GM21717 (cell line): ENCODE measurements at regions not wholly inside any gene's neighbourhood (a gene's known extent, or its start where the extent isn't known, plus 50 kb on each side); places are given as distances from the start of the nearest gene placed in this dataset.
"Not testable (repeated sequence)": the region's sequence is repeated elsewhere in the genome, so short reads cannot be mapped to it uniquely, and the experiment has no call there.

Experiments
- ATAC-seq: cut with Tn5 transposase; IDR thresholded peaks from one replicate; pipeline ENCODE4 v1.9.1; 2021; ENCODE audit warnings: mild to moderate bottlenecking, moderate library complexity; ENCODE audit not compliant: unreplicated experiment

- ATAC-seq = no peak
Observed at GRCh38 chr22:23501261-23501619, 78.8 kb downstream of the IGLL1 start.

DNA sequence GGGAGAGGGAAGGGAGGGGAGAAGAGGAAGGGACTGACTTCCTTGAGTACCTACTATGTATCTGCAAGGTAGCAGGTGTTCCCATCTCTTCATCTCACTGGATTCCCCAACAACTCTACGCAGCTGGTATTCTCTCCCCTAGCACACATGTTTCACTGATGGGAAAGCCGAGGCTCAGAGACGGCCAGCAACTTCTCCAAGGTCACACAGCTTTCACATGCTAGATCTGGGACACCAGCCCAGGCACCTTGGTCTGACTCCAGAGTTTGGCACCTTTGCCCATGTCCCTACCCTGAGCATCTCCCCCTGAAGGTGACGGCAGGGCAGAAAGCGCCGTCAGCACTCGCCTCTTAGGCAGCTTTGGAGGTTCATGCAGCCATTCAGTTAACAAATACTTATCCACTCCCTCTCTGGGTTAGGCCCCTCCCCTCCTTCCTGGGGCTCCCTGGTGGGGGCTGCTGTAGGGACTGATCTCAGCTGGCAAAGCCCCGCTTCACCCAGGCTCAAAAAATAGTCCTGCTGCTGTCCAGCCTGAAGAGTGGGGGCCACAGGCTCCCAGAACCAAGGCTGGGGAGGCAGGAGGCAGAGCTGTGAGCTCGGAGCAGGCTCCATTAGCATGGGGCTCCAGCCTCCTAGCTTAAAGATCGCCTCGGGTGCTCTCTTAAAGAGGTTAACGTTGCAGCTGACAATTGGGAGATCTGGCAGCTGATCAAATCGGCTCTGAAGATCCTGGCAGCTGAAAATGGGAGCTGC is 79.4 kb downstream of the IGLL1 start:
- ATAC-seq = no peak

- ATAC-seq = no peak
Observed at GRCh38 chr22:23499845-23500500, 80.1 kb downstream of the IGLL1 start.

GRCh38 chr22:23498811-23499798 is 81.0 kb downstream of the IGLL1 start:
- no peak for ATAC-seq

GRCh38 chr22:23497889-23498288 is 82.2 kb downstream of the IGLL1 start:
- not testable (repeated sequence) for ATAC-seq

DNA sequence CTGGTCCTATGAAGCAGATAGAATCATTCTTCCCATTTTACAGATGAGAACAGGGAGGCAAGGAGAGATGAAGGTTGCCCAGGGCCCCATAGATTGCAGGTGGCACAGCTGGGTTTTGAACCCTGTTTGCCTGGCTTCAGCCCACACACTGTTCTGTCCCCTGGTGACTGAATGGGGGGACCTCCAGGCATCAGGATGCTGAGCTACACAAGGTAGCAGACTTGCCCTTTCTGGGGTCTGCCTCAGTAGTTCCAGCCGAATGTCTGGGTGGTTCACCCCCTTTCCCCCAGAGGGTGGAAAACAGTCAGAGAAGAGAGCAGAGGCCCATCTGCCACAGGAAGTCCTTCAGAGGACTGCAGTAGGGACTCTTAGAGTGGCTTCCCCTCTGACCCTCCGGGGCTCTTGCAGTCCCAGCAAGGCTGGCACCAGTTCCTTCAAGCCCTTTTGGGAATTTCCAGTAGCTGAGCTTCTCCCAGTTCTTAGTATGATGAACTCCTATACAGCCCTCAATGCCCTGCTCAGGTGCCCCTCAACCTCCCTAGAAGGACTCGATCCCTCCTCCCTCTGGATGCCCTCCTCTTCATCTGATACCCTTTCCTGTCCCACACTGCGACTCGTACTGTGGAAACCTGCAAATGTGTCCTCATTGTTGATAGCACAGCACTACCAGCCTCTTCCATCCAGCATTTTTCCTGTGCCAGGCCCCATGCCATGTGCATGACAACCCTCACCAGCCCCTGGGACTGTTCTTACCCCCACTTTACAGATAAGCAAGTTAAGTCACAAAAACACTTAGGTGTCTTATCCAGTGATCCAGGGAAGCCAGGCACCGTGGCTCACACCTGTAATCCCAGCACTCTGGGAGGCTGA is 82.8 kb downstream of the IGLL1 start:
- no peak for ATAC-seq

DNA sequence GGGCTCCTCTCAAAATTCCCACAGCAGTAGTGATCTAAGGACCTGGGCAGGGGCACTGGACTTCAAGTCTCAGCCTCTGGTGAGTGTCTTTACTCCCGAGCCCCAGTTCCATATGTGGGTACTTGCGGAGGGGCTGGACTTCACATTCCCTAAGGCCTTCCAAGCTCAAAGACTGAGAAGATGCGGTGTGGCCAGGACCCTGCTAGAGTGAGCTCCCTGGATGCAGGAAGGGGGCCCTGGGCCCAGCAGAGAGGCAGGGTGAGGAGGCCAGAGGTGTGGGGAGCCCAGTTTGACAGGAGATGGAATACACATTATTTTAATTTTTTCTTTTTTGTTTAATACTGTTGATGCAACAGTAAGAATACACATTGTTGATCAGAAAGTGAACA is 83.7 kb downstream of the IGLL1 start:
- no peak for ATAC-seq

GRCh38 chr22:23495614-23496444 is 84.3 kb downstream of the IGLL1 start:
- no peak for ATAC-seq

GRCh38 chr22:23494930-23495266 is 85.2 kb downstream of the IGLL1 start:
- ATAC-seq = no peak

GRCh38 chr22:23485490-23485889 is 94.6 kb downstream of the IGLL1 start:
- no peak for ATAC-seq

GRCh38 chr22:23484651-23485050 is 95.4 kb downstream of the IGLL1 start:
- ATAC-seq = no peak

GRCh38 chr22:23481369-23481768 is 98.7 kb downstream of the IGLL1 start:
- ATAC-seq = no peak

DNA sequence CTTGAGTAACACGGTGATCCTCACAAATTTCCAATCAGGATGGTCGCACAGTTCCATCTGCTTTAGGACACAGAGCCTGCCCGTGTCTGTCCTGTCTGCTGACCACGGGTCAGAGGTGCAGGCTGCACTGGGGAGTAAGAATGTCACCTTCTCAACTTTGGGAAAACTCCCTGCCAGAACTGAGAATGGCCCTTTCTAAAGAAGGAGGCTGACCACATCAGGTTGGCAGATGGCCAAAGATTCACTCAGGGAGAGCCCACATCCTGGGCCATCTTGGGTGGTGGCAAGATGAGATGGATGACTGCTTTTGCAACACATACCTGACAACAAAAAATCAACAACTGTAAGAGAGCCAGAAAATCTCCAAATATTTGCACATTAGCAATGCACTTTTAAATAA is 101.9 kb downstream of the IGLL1 start:
- ATAC-seq = no peak

GRCh38 chr22:23474531-23474930 is 105.6 kb downstream of the IGLL1 start:
- not testable (repeated sequence) for ATAC-seq

DNA sequence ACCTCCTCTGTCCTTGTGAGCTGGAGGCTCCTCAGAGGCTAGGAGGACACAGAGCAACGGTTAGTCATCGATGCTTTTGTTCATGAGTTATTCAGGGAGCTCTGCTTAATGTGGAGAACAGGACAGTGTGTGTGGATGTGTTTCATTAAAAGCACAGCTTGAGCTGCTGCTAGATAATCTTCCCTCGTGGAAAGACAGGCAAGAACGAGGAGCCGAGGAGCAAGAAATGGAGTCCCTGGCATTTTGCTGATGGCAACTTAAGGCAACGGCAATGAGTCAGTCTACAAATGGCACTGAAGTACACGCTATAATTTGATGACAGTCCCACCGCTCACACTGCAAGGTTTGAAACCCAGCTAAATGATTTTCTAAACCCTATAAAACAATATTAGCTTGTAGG is 106.2 kb downstream of the IGLL1 start:
- no peak for ATAC-seq

DNA sequence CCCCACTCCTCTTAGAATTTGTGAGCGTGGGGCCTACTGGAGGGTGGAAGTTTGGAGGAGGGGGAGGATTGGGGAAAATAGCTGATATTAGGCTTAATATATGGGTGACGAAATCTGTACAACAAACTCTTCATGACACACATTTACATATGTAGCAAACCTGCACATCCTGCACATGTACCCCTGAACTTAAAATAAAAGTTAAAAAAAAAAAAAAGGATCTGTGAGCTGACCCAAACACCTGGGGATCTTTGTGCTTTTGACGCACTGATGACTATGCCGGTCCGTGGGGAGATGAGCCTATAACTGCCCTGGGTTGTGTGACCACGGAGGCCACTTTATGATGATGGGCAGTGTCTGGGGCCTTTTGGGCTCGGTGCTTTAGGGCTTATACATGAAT is 107.7 kb downstream of the IGLL1 start:
- not testable (repeated sequence) for ATAC-seq

GRCh38 chr22:23471698-23472097 is 108.4 kb downstream of the IGLL1 start:
- no peak for ATAC-seq

DNA sequence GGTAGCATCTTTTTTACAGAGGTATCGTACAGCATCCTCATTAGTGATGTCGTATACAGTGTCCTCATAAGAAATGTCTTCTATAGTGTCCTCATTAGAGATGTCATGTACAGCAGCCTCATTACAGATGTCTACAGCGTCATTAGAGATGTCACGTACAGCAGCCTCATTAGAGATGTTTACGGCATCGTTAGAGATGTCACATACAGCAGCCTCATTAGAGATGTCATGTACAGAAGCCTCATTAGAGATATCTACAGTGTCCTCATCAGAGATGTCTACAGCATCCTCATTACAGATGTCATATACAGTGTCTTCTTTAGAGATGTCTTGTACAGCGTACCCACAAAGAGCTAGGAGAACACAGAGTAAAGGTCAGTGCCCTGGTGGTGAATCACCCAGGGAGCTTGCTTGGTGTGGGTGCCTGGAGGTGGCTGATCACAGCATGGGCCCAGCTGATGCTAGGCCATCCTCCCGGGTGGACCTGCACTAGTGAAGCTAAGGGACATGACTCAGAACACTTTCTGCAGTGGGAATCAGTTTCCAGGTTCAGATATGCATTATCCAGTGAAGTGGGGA is 109.2 kb downstream of the IGLL1 start:
- no peak for ATAC-seq

GRCh38 chr22:23467721-23468294 is 112.3 kb downstream of the IGLL1 start:
- no peak for ATAC-seq
